ENCODE measurements at regions not wholly inside any gene's neighbourhood (a gene's known extent, or its start where the extent isn't known, plus 50 kb on each side); places are given as distances from the start of the nearest gene placed in this dataset.
"Not testable (repeated sequence)": the region's sequence is repeated elsewhere in the genome, so short reads cannot be mapped to it uniquely, and the experiment has no call there.

DNA sequence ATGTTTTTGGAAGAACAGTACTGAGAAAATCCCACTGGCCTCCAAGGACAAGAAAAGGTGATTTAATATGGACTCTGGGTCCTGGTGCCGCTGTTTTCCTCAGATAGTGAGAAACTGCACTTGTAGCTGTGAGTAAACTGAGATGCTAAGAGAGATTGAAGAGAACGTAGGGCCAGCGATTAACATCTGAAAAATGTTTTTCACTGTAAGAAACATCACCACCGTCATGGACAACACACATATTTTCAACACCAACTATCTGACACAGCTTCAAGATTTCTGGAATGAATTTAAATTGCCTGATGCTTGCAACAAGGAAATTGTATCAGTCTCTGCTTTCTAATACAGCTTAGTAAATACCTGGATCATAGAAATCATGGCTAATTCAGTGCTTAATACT is 158.2 kb upstream of the SMIM31 start:
- H3K36me3 Mint-ChIP-seq: no peaks in the 10 kb centered on the region
- no peaks in the 10 kb centered on the region for H3K27me3 Mint-ChIP-seq
- no peak for ATAC-seq (ENCODE audit: low read depth)
- no peak overlapping the region for H3K4me3 Mint-ChIP-seq
- H3K4me1 Mint-ChIP-seq: no peaks in the 10 kb centered on the region
- no peak overlapping the region for H3K27ac Mint-ChIP-seq
- DNase-seq: no peak
- POLR2A ChIA-PET: no interaction called here
- no peaks in the 10 kb centered on the region for H3K9me3 Mint-ChIP-seq

DNA sequence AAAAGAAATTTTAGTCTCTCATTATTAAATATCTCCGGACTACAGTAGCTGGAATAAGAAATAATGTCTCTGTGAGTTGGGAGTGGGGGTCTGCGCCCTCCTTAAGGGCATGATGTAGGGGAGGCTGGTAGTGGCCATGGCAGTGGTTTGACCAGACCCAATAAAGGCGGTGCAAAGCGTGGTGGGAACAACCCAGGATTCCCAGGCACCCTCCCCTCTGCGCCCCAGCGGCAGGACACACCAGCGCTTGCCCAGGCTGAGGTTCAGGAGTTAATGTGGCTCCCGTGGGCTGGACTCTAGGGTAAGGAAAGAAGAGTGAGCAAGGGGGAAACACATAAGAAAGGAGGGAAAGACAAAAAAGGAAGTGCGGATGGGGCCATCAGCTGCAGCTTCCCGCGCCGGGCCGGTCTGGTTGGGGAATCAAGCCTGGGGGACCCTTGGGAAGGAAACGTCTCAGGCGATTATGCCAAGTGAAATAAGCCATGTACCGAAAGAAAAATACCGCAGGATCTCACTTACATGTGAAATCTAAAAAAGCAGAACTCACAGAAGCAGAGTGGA is 157.5 kb upstream of the SMIM31 start:
- H3K27ac Mint-ChIP-seq: no peak overlapping the region
- H3K36me3 Mint-ChIP-seq: no peaks in the 10 kb centered on the region
- no peak for DNase-seq
- H3K4me1 Mint-ChIP-seq: no peaks in the 10 kb centered on the region
- POLR2A ChIA-PET: no interaction called here
- no peak for ATAC-seq (ENCODE audit: low read depth)
- no peak overlapping the region for H3K4me3 Mint-ChIP-seq
- no peaks in the 10 kb centered on the region for H3K27me3 Mint-ChIP-seq
- no peaks in the 10 kb centered on the region for H3K9me3 Mint-ChIP-seq

DNA sequence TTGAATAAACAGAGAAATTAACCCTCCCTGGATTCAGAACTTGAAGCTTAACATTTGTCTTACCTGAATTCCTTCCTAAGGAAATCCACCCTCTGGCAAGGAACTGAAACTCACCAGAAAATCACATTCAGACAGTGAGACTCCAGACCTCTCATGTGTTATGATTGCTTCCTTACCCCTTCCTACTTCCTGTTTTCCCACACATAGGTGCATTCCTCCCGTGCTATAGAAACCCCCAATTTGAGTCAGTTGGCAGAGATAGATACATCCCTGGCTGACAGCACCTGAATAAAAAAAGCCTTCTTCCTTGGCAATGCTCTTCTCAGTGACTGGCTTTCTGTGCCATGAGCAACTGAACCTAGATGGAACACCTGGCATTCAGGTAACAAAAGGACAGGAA is 157.0 kb upstream of the SMIM31 start:
- DNase-seq: no peak
- Mint-ChIP-seq H3K9me3 (no peaks in the 10 kb centered on the region), H3K27ac (no peak overlapping the region), H3K27me3 (no peaks in the 10 kb centered on the region), H3K4me1 (no peaks in the 10 kb centered on the region), H3K4me3 (no peak overlapping the region), H3K36me3 (no peaks in the 10 kb centered on the region)
- POLR2A ChIA-PET: no interaction called here
- no peak for ATAC-seq (ENCODE audit: low read depth)

DNA sequence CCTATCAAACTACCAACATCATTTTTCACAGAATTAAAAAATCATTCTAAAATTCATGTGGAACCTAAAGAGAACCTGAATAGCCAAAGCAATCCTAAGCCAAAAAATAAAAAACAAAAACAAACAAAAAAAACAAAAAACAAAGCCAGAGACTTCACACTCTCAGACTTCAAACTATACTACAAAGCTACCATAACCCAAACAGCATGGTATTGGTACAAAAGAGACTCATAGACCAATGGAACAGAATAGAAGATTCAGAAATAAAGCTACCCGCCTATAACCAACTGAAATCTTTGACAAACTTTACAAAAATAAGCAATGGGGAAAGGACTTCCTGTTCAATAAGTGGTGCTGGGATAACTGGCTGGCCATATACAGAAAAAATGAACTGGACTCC is 152.3 kb upstream of the SMIM31 start:
- no peak for ATAC-seq (ENCODE audit: low read depth)

DNA sequence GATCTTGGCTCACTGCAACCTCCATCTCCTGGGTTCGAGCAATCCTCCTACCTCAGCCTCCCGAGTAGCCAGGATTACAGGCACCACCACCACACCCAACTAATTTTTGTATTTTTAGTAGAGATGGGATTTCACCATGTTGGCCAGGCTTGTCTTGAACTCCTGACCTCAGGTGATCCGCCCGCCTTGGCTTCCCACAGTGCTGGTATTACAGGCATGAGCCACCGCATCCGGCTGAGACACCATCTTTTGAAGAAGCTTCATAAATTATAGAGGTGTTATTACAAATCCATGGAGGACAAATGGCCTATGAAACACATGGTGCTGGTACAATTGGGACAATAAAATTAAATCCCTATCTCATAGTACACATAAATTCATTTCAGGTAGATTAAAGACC is 148.1 kb upstream of the SMIM31 start:
- H3K4me3 Mint-ChIP-seq; H3K4me1 Mint-ChIP-seq; H3K36me3 Mint-ChIP-seq; H3K9me3 Mint-ChIP-seq; H3K27me3 Mint-ChIP-seq; DNase-seq; H3K27ac Mint-ChIP-seq; POLR2A ChIA-PET; ATAC-seq (ENCODE audit: low read depth): not testable (repeated sequence)

More for the DNA sequence above, 152.3 kb upstream of the SMIM31 start:
- POLR2A ChIA-PET: no interaction called here
- Mint-ChIP-seq H3K36me3 (no peaks in the 10 kb centered on the region), H3K9me3 (no peaks in the 10 kb centered on the region), H3K4me1 (no peaks in the 10 kb centered on the region), H3K4me3 (no peak overlapping the region), H3K27ac (no peak overlapping the region), H3K27me3 (no peaks in the 10 kb centered on the region)
- no peak for DNase-seq

DNA sequence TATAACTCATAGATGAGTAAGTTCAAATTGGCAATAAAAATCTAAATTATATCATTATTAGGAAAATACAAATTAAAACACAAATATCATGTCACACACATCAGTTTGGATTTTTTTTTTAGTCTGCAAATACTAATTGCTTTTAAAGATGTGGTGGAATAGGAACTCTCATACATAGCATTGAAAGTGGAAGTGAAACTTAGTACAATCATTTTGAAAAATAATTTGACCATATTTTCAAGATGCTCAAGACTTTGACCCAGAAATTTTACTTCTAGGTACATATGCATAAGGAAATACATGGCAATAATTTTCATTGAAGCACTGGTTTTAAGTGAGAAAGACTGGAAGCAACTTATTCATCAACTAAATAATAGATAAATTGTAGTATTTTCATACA is 147.5 kb upstream of the SMIM31 start:
- POLR2A ChIA-PET: no interaction called here
- H3K36me3 Mint-ChIP-seq: no peaks in the 10 kb centered on the region
- ATAC-seq (ENCODE audit: low read depth) (no peak), DNase-seq (no peak)
- no peaks in the 10 kb centered on the region for H3K4me1 Mint-ChIP-seq
- H3K27me3 Mint-ChIP-seq: no peaks in the 10 kb centered on the region
- H3K4me3 Mint-ChIP-seq: no peak overlapping the region
- no peak overlapping the region for H3K27ac Mint-ChIP-seq
- no peaks in the 10 kb centered on the region for H3K9me3 Mint-ChIP-seq

DNA sequence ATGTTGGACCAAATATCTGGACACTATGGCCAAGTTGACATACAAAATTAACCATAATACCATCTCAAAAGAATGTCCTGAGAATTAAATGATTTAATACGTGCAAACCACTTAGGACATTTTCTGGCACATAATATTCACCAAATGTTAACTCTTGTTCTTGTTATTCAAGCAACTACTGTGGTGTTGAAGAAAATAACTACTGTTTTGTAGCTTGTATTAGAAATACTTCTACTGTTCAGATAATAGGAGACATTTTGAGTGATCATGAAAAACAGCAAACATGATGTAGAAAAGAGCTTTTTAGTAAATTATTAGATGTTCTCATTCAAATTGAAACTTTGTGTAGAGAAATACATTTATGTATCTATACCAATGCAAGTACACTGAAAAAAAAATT is 140.7 kb upstream of the SMIM31 start:
- Mint-ChIP-seq H3K9me3 (no peaks in the 10 kb centered on the region), H3K27me3 (no peaks in the 10 kb centered on the region), H3K36me3 (no peaks in the 10 kb centered on the region), H3K27ac (no peak overlapping the region), H3K4me3 (no peak overlapping the region), H3K4me1 (no peaks in the 10 kb centered on the region)
- ATAC-seq (ENCODE audit: low read depth) (no peak), DNase-seq (no peak)
- POLR2A ChIA-PET: no interaction called here

DNA sequence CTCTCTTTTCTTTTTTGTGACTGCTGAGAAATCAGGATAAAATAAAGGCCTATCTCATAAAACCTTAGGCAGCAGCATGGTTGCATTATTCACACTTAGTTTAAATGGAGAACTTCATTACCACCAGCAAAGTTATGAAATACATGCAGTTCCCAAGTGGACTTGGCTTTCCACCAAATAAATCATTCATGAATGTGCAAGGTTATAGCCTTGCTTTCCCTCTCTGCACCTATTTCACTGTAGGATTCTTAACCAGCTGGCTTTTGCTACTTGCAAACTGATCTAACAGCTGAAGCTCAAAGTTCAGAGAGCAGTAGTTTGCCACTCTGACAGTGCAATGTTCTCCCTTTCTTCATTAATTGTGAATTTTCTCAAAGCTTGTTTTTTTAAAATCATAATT is 140.1 kb upstream of the SMIM31 start:
- Mint-ChIP-seq H3K27ac (no peak overlapping the region), H3K4me3 (no peak overlapping the region), H3K4me1 (no peaks in the 10 kb centered on the region), H3K36me3 (no peaks in the 10 kb centered on the region), H3K9me3 (no peaks in the 10 kb centered on the region), H3K27me3 (no peaks in the 10 kb centered on the region)
- POLR2A ChIA-PET: no interaction called here
- ATAC-seq (ENCODE audit: low read depth): no peak
- no peak for DNase-seq

DNA sequence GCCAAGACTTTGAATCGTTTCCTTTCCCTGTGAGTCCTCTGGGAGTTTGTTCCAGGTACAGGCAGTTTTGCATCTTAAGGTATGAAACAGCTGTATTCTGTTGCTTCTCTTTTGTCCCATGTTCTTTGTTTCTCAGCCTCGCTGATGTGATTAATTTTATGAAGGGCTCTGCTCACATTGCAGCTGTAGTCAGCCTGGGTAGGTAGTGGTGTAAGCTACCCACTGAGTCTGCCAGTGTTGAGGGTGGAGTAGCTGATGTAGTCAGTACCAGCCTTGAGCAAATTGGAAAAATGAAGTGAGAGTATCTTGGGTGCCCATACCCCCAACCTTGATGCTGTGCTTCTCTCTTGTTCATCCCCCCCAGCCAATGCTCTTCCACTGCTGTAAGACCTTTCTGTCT is 139.6 kb upstream of the SMIM31 start:
- Mint-ChIP-seq H3K9me3 (no peaks in the 10 kb centered on the region), H3K36me3 (no peaks in the 10 kb centered on the region), H3K27ac (no peak overlapping the region), H3K27me3 (no peaks in the 10 kb centered on the region), H3K4me1 (no peaks in the 10 kb centered on the region), H3K4me3 (no peak overlapping the region)
- POLR2A ChIA-PET: no interaction called here
- no peak for ATAC-seq (ENCODE audit: low read depth)
- DNase-seq: no peak

DNA sequence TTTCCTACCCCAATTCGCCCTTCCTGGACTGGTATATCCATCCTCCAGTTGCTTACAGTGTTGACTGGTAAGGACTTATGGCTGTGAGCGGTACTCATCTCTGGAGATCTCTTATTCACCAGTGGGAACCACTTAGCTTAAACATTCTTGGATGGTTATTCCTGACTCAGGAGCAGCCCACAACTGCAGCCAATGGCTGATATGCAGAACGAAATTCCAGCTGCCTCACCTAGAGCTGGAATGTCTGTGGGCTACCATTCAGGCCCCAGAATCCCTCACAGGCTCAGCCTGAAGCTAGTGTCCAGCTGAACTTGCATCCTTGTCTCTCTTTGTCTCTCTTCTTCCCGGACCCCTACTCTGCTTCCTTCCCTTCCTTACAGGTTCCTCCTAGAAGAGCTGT is 138.9 kb upstream of the SMIM31 start:
- H3K27me3 Mint-ChIP-seq: no peaks in the 10 kb centered on the region
- H3K4me1 Mint-ChIP-seq: no peaks in the 10 kb centered on the region
- DNase-seq: no peak
- POLR2A ChIA-PET: no interaction called here
- H3K9me3 Mint-ChIP-seq: no peaks in the 10 kb centered on the region
- no peak overlapping the region for H3K4me3 Mint-ChIP-seq
- no peak overlapping the region for H3K27ac Mint-ChIP-seq
- ATAC-seq (ENCODE audit: low read depth): no peak
- no peaks in the 10 kb centered on the region for H3K36me3 Mint-ChIP-seq

DNA sequence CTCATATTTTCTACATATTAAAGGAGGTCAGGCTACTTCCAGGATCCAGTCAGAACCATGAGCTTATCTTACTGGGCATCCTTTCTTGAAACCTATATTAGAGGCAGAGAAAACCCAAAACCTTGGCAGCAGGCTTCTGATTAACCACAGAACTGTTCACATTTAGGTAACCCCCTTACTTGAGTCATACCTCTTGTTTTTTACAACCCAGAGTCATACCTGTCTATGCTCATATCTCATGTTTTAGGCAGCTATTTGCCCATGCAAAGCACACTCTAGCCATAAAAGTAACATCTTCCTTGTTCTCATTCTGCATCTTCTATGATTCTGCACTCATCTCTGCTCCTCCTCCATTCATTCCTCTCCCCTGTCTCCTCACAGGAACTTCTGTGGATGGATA is 138.0 kb upstream of the SMIM31 start:
- DNase-seq: no peak
- H3K4me1 Mint-ChIP-seq: no peaks in the 10 kb centered on the region
- no peaks in the 10 kb centered on the region for H3K36me3 Mint-ChIP-seq
- no peaks in the 10 kb centered on the region for H3K27me3 Mint-ChIP-seq
- POLR2A ChIA-PET: no interaction called here
- H3K4me3 Mint-ChIP-seq: no peak overlapping the region
- H3K27ac Mint-ChIP-seq: no peak overlapping the region
- no peaks in the 10 kb centered on the region for H3K9me3 Mint-ChIP-seq
- no peak for ATAC-seq (ENCODE audit: low read depth)

DNA sequence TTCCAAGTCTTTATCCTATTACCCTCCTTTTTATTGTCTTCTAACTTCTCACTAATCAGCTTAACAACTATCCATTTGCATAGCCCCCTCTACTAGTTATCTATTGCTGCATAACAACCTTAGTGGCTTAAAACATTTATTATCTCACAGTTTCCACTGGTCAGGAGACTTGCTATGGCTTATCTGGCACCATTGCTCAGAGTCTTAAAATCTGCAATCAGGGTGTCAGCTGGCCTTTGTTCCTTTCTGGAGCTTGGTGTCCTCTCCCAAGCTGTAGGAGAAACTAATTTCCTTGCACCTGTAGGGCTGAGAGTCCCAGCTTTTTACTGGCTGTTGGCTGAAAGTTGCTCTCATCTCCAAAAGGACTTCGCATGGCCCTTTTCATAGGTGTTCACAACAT is 137.0 kb upstream of the SMIM31 start:
- Mint-ChIP-seq H3K9me3 (no peaks in the 10 kb centered on the region), H3K4me1 (no peaks in the 10 kb centered on the region), H3K4me3 (no peak overlapping the region), H3K27me3 (no peaks in the 10 kb centered on the region), H3K36me3 (no peaks in the 10 kb centered on the region), H3K27ac (no peak overlapping the region)
- POLR2A ChIA-PET: no interaction called here
- ATAC-seq (ENCODE audit: low read depth) (no peak), DNase-seq (no peak)

DNA sequence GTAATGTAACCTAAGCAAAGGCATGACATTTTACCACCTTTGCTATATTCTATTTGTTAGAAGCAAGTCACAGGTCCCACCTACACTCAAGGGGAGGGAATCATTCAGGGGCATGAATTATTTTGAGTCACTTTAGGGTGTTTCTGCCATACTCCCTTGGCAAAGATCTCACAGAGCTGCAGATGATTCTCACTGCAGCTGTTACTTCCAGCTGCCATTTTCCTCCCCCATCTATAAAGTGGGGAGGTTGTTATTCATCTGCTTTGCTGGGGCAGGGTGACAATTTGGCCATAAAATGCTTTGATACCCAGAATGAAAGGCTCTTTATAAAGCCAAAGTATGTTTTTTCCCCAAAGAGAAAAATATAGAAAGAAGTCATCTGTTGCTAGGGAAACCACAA is 136.5 kb upstream of the SMIM31 start:
- Mint-ChIP-seq H3K4me3 (no peak overlapping the region), H3K4me1 (no peaks in the 10 kb centered on the region), H3K27me3 (no peaks in the 10 kb centered on the region), H3K36me3 (no peaks in the 10 kb centered on the region), H3K9me3 (no peaks in the 10 kb centered on the region), H3K27ac (no peak overlapping the region)
- ATAC-seq (ENCODE audit: low read depth) (no peak), DNase-seq (no peak)
- POLR2A ChIA-PET: no interaction called here

DNA sequence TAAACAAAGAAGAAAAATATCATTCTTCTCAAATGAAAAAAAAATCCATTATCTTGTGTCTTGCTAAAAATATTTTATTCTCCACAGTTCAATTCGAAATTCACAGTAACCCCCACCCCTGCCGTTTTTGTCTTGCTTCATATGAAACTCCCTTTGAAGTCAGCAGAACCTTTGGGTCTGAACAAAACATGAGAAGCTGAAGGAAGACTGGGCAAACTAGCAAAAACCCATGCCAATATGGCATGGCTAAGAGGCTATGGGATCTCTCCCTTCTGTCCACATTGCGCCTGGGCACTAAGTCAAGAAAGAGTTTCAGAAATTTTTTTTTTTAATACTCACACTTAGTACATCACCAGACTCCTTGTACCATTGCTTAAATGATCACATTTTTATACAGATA is 136.0 kb upstream of the SMIM31 start:
- POLR2A ChIA-PET: no interaction called here
- no peak for ATAC-seq (ENCODE audit: low read depth)
- no peaks in the 10 kb centered on the region for H3K27me3 Mint-ChIP-seq
- H3K9me3 Mint-ChIP-seq: no peaks in the 10 kb centered on the region
- no peak overlapping the region for H3K4me3 Mint-ChIP-seq
- no peaks in the 10 kb centered on the region for H3K4me1 Mint-ChIP-seq
- no peak for DNase-seq
- no peaks in the 10 kb centered on the region for H3K36me3 Mint-ChIP-seq
- H3K27ac Mint-ChIP-seq: no peak overlapping the region

DNA sequence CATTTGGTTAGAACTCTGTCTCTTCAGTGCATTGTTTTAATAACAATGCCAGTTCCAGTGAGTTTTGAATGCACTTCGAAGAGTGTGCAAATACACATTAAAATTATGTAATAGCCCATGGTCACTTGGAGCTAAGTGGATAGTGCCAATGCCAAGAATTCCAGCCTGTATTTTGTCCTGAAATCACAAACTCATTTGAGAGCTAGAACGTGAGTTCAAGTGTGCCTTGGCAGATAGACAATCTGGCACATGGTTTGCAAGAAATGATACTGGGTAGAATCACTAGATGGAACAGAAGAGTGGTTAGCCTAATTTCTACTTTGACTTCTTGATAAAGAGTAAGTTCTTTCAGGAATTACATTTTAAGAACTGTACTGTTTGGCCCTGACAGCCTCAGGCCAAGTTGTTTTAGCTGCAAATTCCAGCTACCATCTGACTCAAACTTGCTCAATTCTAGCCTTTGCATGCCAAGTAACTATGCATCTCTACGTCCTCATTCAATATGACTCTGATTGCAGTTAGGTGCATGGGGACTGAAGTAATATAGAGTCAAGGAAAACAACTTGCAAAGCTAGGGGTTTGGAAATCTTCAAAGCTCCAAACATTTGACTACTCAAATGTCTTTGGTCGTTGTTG is 131.9 kb upstream of the SMIM31 start:
- Mint-ChIP-seq H3K9me3 (no peaks in the 10 kb centered on the region), H3K4me3 (no peak overlapping the region), H3K27me3 (no peaks in the 10 kb centered on the region), H3K4me1 (no peaks in the 10 kb centered on the region), H3K27ac (no peak overlapping the region), H3K36me3 (no peaks in the 10 kb centered on the region)
- no peak for ATAC-seq (ENCODE audit: low read depth)
- POLR2A ChIA-PET: no interaction called here
- no peak for DNase-seq
